ENCODE measurements at regions not wholly inside any gene's neighbourhood (a gene's known extent, or its start where the extent isn't known, plus 50 kb on each side); places are given as distances from the start of the nearest gene placed in this dataset.

DNA sequence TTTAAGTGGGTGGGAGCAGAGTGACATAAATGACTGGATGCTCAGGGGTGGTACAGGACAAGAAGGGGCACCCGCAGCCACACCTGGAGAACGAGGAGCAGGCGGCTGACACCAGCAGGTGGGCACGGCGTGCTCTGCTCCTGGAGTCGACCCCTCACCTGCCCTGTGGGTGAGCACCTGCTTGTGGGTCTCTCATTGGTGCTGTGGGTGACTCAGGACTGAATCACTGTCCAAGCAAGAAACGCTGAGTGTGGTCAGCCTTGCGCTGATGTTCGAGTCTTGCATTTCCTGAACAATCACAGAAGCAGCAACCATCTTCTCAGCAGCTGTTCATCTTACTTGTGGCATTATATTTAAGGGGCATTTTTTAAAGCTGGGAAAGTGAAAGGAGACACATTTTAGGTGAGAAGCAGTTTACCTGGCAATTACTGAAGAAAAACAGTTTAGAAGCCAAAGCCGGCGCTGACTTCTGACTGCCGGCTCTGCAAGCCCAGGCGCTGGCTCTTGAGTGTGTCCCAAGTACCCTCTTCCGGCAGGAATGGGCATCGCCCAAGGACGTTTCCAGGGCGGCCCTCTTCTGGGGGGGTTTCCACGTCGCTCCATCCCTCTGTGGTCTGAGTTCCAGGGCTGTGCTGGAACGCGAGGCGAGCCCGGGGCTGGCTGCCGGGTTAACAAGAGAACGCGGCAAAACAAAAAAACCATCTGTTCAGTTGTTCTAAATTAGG, 145.2 kb upstream of the PFKP start:
- TF ChIP-seq, protein P1, sequence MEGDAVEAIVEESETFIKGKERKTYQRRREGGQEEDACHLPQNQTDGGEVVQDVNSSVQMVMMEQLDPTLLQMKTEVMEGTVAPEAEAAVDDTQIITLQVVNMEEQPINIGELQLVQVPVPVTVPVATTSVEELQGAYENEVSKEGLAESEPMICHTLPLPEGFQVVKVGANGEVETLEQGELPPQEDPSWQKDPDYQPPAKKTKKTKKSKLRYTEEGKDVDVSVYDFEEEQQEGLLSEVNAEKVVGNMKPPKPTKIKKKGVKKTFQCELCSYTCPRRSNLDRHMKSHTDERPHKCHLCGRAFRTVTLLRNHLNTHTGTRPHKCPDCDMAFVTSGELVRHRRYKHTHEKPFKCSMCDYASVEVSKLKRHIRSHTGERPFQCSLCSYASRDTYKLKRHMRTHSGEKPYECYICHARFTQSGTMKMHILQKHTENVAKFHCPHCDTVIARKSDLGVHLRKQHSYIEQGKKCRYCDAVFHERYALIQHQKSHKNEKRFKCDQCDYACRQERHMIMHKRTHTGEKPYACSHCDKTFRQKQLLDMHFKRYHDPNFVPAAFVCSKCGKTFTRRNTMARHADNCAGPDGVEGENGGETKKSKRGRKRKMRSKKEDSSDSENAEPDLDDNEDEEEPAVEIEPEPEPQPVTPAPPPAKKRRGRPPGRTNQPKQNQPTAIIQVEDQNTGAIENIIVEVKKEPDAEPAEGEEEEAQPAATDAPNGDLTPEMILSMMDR (IDR thresholded peaks at IDR 0.05), result no peak
- TF ChIP-seq POLR2A (IDR thresholded peaks at IDR 0.05), result no peak

All from right lobe of liver (tissue), 4 donors.